ENCODE measurements at regions not wholly inside any gene's neighbourhood (a gene's known extent, or its start where the extent isn't known, plus 50 kb on each side); places are given as distances from the start of the nearest gene placed in this dataset.

DNA sequence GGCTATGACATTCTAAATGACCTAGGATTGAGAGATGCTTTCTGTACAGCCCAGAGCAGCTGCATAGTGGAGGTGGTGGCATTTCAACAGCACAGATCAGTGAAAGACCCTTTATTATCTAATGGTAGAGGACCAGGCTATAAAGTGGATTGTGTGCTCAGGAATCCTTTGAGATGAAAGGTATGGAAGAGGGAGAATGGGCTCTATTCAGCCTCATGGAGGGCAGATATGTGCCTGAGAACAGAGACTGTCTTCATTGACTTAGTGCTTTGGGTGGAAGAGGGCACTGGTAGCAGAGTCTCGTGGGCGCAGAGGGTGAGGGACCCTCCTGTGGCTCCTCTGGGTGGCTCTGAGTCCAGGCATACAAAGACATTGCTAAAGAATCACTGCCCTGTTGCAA, 130.0 kb upstream of the SLC24A5 start:
- TF ChIP-seq, protein P1, sequence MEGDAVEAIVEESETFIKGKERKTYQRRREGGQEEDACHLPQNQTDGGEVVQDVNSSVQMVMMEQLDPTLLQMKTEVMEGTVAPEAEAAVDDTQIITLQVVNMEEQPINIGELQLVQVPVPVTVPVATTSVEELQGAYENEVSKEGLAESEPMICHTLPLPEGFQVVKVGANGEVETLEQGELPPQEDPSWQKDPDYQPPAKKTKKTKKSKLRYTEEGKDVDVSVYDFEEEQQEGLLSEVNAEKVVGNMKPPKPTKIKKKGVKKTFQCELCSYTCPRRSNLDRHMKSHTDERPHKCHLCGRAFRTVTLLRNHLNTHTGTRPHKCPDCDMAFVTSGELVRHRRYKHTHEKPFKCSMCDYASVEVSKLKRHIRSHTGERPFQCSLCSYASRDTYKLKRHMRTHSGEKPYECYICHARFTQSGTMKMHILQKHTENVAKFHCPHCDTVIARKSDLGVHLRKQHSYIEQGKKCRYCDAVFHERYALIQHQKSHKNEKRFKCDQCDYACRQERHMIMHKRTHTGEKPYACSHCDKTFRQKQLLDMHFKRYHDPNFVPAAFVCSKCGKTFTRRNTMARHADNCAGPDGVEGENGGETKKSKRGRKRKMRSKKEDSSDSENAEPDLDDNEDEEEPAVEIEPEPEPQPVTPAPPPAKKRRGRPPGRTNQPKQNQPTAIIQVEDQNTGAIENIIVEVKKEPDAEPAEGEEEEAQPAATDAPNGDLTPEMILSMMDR (IDR thresholded peaks at IDR 0.05), result no peak
- no peak for TF ChIP-seq POLR2A (IDR thresholded peaks at IDR 0.05)
